WTC11 (cell line): ENCODE measurements at regions not wholly inside any gene's neighbourhood (a gene's known extent, or its start where the extent isn't known, plus 50 kb on each side); places are given as distances from the start of the nearest gene placed in this dataset.

Source experiments
- ATAC-seq: fragments of 200-7000 bp; cut with Tn5 transposase; 2 replicates; pipeline ENCODE4 v1.10.0; 2021; ENCODE audit warnings: mild to moderate bottlenecking, moderate library complexity
- CTCF ChIA-PET: fragments of 300-600 bp; sonication (Branson Sonifier 250); formaldehyde crosslinking; loops from one replicate; lab custom pipeline; 2021; ENCODE audit warnings: antibody characterized with exemption; lab: Charles Lee
- POLR2A ChIA-PET: fragments of 350-600 bp; sonication (Branson Sonifier 250); formaldehyde crosslinking; loops from one replicate; lab custom pipeline; 2021; ENCODE audit warnings: antibody characterized with exemption; lab: Charles Lee
- DNase-seq: peaks from one replicate; pipeline ENCODE4 v3.0.0; 2021; ENCODE audit warnings: low spot score
- H3K27ac Mint-ChIP-seq: 2 replicates; pipeline ENCODE4 v1.8.0; 2021; ENCODE audit warnings: mixed read lengths
- H3K27me3 Mint-ChIP-seq: 2 replicates; pipeline ENCODE4 v1.8.0; 2021; ENCODE audit warnings: low read depth, mild to moderate bottlenecking, moderate library complexity, mixed read lengths
- H3K36me3 Mint-ChIP-seq: 2 replicates; pipeline ENCODE4 v1.8.0; 2021; ENCODE audit warnings: mixed read lengths
- H3K4me1 Mint-ChIP-seq: 2 replicates; pipeline ENCODE4 v1.8.0; 2022; ENCODE audit warnings: mixed read lengths
- H3K4me3 Mint-ChIP-seq: 2 replicates; pipeline ENCODE4 v1.8.0; 2021; ENCODE audit warnings: mild to moderate bottlenecking, moderate library complexity, mixed read lengths
- H3K9me3 Mint-ChIP-seq: 2 replicates; pipeline ENCODE4 v1.8.0; 2021; ENCODE audit warnings: mixed read lengths
- CDX4 ChIP-seq: fragments of 250-450 bp; sonication (Bioruptor Pico); IDR thresholded peaks from 2 replicates; pipeline ENCODE4 v1.9.0; 2021; ENCODE audit warnings: moderate library complexity, mild to moderate bottlenecking, inconsistent platforms, borderline replicate concordance
- ETV6 ChIP-seq: sonication (generic); formaldehyde crosslinking; IDR thresholded peaks from 2 replicates; pipeline ENCODE4 v1.8.1; 2022; ENCODE audit warnings: mild to moderate bottlenecking, missing genetic modification reagents
- GRHL2 ChIP-seq: fragments of 250-450 bp; sonication (Bioruptor Pico); IDR thresholded peaks from 2 replicates; pipeline ENCODE4 v1.8.0; 2022; ENCODE audit warnings: mild to moderate bottlenecking, moderate library complexity; ENCODE audit not compliant: insufficient replicate concordance, severe bottlenecking
- HMGXB4 ChIP-seq: sonication (generic); formaldehyde crosslinking; IDR thresholded peaks from 2 replicates; pipeline ENCODE4 v1.8.1; 2023; ENCODE audit warnings: mild to moderate bottlenecking, moderate library complexity, missing genetic modification reagents
- KAT7 ChIP-seq: sonication (generic); formaldehyde crosslinking; IDR thresholded peaks from 2 replicates; pipeline ENCODE4 v1.8.1; 2023; ENCODE audit warnings: missing genetic modification reagents, mild to moderate bottlenecking, borderline replicate concordance
- MAX ChIP-seq: sonication (generic); formaldehyde crosslinking; IDR thresholded peaks from 2 replicates; pipeline ENCODE4 v1.8.0; 2022; ENCODE audit warnings: mild to moderate bottlenecking, missing genetic modification reagents
- NR2C2 ChIP-seq: sonication (generic); formaldehyde crosslinking; IDR thresholded peaks from 2 replicates; pipeline ENCODE4 v1.8.0; 2022; ENCODE audit warnings: mild to moderate bottlenecking, missing genetic modification reagents
- SMAD4 ChIP-seq: sonication (generic); formaldehyde crosslinking; IDR thresholded peaks from 2 replicates; pipeline ENCODE4 v1.8.0; 2022; ENCODE audit warnings: mild to moderate bottlenecking, missing genetic modification reagents
- SOX15 ChIP-seq: fragments of 250-450 bp; sonication (Bioruptor Pico); IDR thresholded peaks from 2 replicates; pipeline ENCODE4 v1.9.0; 2021; ENCODE audit warnings: mild to moderate bottlenecking
- TEAD4 ChIP-seq: sonication (generic); formaldehyde crosslinking; IDR thresholded peaks from 2 replicates; pipeline ENCODE4 v1.8.0; 2022; ENCODE audit warnings: mild to moderate bottlenecking, missing genetic modification reagents
- ZBTB21 ChIP-seq: sonication (generic); formaldehyde crosslinking; IDR thresholded peaks from 2 replicates; pipeline ENCODE4 v1.8.1; 2023; ENCODE audit warnings: mild to moderate bottlenecking, missing genetic modification reagents, borderline replicate concordance
- ZNF121 ChIP-seq: sonication (generic); formaldehyde crosslinking; IDR thresholded peaks from 2 replicates; pipeline ENCODE4 v1.8.0; 2023; ENCODE audit warnings: missing genetic modification reagents
- ZNF396 ChIP-seq: fragments of 250-450 bp; sonication (Bioruptor Pico); IDR thresholded peaks from 2 replicates; pipeline ENCODE4 v1.8.0; 2021; ENCODE audit warnings: mild to moderate bottlenecking, moderate library complexity, borderline replicate concordance
- ZNF532 ChIP-seq: fragments of 250-450 bp; sonication (Bioruptor Pico); IDR thresholded peaks from 2 replicates; pipeline ENCODE4 v1.9.0; 2021; ENCODE audit warnings: mild to moderate bottlenecking, borderline replicate concordance
- ZNF671 ChIP-seq: fragments of 250-450 bp; sonication (Bioruptor Pico); IDR thresholded peaks from 2 replicates; pipeline ENCODE4 v1.8.0; 2021; ENCODE audit warnings: mild to moderate bottlenecking
- TF ChIP-seq, protein P1 (sequence below): sonication (generic); formaldehyde crosslinking; IDR thresholded peaks from 2 replicates; pipeline ENCODE4 v1.8.0; 2022; ENCODE audit warnings: mild to moderate bottlenecking, missing genetic modification reagents
- TF ChIP-seq, protein P2 (sequence below): sonication (generic); formaldehyde crosslinking; IDR thresholded peaks from 2 replicates; pipeline ENCODE4 v1.8.0; 2022; ENCODE audit warnings: mild to moderate bottlenecking, missing genetic modification reagents
- TF ChIP-seq, protein P3 (sequence below): sonication (generic); formaldehyde crosslinking; IDR thresholded peaks from 2 replicates; pipeline ENCODE4 v1.8.1; 2023; ENCODE audit warnings: mild to moderate bottlenecking, missing genetic modification reagents
- TF ChIP-seq, protein P4 (sequence below): sonication (generic); formaldehyde crosslinking; IDR thresholded peaks from 2 replicates; pipeline ENCODE4 v1.8.1; 2022; ENCODE audit warnings: missing genetic modification reagents, borderline replicate concordance

DNA sequence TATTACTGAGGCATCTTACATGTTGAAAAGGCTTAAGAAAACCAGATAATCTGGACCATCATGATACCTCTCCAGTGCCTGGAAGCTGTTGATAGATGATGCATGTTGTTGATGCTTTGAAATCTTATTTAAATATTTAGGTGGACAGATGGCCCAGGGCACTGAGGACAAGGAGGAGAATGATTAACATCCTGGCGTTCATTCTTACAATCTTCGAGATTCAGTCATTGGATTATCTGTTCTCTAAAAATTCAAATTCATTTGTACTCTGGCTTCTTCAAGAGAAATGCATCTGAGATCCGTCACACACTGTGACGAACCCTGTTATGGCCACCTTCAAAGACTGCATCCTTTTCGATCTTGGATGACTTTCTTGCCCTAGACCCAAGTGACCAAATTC lies 121.3 kb upstream of the IGF1 start:
- no peak for TF ChIP-seq ZNF532
- TF ChIP-seq, protein P1, sequence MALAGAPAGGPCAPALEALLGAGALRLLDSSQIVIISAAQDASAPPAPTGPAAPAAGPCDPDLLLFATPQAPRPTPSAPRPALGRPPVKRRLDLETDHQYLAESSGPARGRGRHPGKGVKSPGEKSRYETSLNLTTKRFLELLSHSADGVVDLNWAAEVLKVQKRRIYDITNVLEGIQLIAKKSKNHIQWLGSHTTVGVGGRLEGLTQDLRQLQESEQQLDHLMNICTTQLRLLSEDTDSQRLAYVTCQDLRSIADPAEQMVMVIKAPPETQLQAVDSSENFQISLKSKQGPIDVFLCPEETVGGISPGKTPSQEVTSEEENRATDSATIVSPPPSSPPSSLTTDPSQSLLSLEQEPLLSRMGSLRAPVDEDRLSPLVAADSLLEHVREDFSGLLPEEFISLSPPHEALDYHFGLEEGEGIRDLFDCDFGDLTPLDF (CRISPR knock-in tag), result no peak
- TF ChIP-seq, protein P2, sequence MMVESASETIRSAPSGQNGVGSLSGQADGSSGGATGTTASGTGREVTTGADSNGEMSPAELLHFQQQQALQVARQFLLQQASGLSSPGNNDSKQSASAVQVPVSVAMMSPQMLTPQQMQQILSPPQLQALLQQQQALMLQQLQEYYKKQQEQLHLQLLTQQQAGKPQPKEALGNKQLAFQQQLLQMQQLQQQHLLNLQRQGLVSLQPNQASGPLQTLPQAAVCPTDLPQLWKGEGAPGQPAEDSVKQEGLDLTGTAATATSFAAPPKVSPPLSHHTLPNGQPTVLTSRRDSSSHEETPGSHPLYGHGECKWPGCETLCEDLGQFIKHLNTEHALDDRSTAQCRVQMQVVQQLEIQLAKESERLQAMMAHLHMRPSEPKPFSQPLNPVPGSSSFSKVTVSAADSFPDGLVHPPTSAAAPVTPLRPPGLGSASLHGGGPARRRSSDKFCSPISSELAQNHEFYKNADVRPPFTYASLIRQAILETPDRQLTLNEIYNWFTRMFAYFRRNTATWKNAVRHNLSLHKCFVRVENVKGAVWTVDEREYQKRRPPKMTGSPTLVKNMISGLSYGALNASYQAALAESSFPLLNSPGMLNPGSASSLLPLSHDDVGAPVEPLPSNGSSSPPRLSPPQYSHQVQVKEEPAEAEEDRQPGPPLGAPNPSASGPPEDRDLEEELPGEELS (CRISPR knock-in tag), result no peak
- H3K4me3 Mint-ChIP-seq, result no peak overlapping the region
- no peaks in the 10 kb centered on the region for H3K27me3 Mint-ChIP-seq
- H3K27ac Mint-ChIP-seq, result no peak overlapping the region
- peaks cover 9% of the 10 kb centered on the region for H3K4me1 Mint-ChIP-seq
- no peak for DNase-seq
- no peak for ATAC-seq
- ChIA-PET CTCF (no interaction called here), POLR2A (no interaction called here)
- H3K36me3 Mint-ChIP-seq, result no peaks in the 10 kb centered on the region
- H3K9me3 Mint-ChIP-seq, result peaks cover 5% of the 10 kb centered on the region; the same call in 1 of the 2 replicates

- ChIA-PET POLR2A (no interaction called here), CTCF (interaction anchor here (0.7 kb wide), 1 partner anchor 106 kb away, joined by 3 read pairs; no protein-coding TSS in a partner anchor)
- TF ChIP-seq ZBTB21 (CRISPR knock-in tag) (no peak), GRHL2 (CRISPR knock-in tag) (no peak), TEAD4 (CRISPR knock-in tag) (no peak), NR2C2 (CRISPR knock-in tag) (no peak), ZNF396 (CRISPR knock-in tag) (no peak), ZNF121 (no peak), KAT7 (CRISPR knock-in tag) (no peak), SMAD4 (CRISPR knock-in tag) (no peak), HMGXB4 (CRISPR knock-in tag) (no peak), ZNF671 (CRISPR knock-in tag) (no peak), MAX (CRISPR knock-in tag) (no peak), SOX15 (CRISPR knock-in tag) (no peak), CDX4 (no peak), ETV6 (CRISPR knock-in tag) (no peak)
- TF ChIP-seq, protein P3, sequence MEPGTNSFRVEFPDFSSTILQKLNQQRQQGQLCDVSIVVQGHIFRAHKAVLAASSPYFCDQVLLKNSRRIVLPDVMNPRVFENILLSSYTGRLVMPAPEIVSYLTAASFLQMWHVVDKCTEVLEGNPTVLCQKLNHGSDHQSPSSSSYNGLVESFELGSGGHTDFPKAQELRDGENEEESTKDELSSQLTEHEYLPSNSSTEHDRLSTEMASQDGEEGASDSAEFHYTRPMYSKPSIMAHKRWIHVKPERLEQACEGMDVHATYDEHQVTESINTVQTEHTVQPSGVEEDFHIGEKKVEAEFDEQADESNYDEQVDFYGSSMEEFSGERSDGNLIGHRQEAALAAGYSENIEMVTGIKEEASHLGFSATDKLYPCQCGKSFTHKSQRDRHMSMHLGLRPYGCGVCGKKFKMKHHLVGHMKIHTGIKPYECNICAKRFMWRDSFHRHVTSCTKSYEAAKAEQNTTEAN (CRISPR knock-in tag), result no peak
- TF ChIP-seq, protein P4, sequence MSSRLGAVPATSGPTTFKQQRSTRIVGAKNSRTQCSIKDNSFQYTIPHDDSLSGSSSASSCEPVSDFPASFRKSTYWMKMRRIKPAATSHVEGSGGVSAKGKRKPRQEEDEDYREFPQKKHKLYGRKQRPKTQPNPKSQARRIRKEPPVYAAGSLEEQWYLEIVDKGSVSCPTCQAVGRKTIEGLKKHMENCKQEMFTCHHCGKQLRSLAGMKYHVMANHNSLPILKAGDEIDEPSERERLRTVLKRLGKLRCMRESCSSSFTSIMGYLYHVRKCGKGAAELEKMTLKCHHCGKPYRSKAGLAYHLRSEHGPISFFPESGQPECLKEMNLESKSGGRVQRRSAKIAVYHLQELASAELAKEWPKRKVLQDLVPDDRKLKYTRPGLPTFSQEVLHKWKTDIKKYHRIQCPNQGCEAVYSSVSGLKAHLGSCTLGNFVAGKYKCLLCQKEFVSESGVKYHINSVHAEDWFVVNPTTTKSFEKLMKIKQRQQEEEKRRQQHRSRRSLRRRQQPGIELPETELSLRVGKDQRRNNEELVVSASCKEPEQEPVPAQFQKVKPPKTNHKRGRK, result no peak
- H3K27ac Mint-ChIP-seq, result no peak overlapping the region
- ATAC-seq, result peak; percentile 75
- no peak for DNase-seq
- no peaks in the 10 kb centered on the region for H3K36me3 Mint-ChIP-seq
- peaks cover 8% of the 10 kb centered on the region for H3K9me3 Mint-ChIP-seq
- no peaks in the 10 kb centered on the region for H3K27me3 Mint-ChIP-seq
- peaks cover 25% of the 10 kb centered on the region for H3K4me1 Mint-ChIP-seq
- H3K4me3 Mint-ChIP-seq, result no peak overlapping the region
These were observed 116.3 kb upstream of the IGF1 start for GRCh38 chr12:102596687-102597086.
